SK-N-SH (cell line): ENCODE measurements at regions not wholly inside any gene's neighbourhood (a gene's known extent, or its start where the extent isn't known, plus 50 kb on each side); places are given as distances from the start of the nearest gene placed in this dataset.

ENCODE experiments used
- MEF2A ChIP-seq: IDR thresholded peaks from 2 replicates; pipeline ENCODE4 v1.4.0; 2012; ENCODE audit warnings: low read depth, borderline replicate concordance
- POLR2AphosphoS5 ChIP-seq: IDR thresholded peaks from 2 replicates; pipeline ENCODE4 v1.6.1; 2012; ENCODE audit warnings: low read depth, low read length
- SMC3 ChIP-seq: IDR thresholded peaks from 2 replicates; pipeline ENCODE4 v1.6.1; 2012; ENCODE audit warnings: low read depth, low read length, improper control_type of control experiment

GRCh38 chr9:23467276-23467675 lies 358.8 kb downstream of the ELAVL2 start:
- TF ChIP-seq SMC3 = no peak
- no peak for TF ChIP-seq MEF2A
- no peak for TF ChIP-seq POLR2AphosphoS5
